Spinal cord (tissue), 9 donors: ENCODE measurements at regions not wholly inside any gene's neighbourhood (a gene's known extent, or its start where the extent isn't known, plus 50 kb on each side); places are given as distances from the start of the nearest gene placed in this dataset.

ENCODE experiments used
- DNase-seq, 6 donors: peaks; one replicate each; pipeline versions ENCODE4 v3.0.0 to v3.0.0-alpha.2; 2013 to 2015; ENCODE audit warnings: low spot score in 6 of 6, low read depth in 4 of 6
- H3K27ac ChIP-seq: one replicate; pipeline ENCODE4 v1.5.1; 2013; ENCODE audit warnings: low read depth, low read length, control low read depth
- H3K27me3 ChIP-seq: one replicate; pipeline ENCODE4 v1.6.1; 2013; ENCODE audit warnings: low read length; ENCODE audit not compliant: control insufficient read depth, insufficient read depth
- H3K36me3 ChIP-seq: one replicate; pipeline ENCODE4 v1.6.1; 2013; ENCODE audit warnings: low read length; ENCODE audit not compliant: control insufficient read depth, insufficient read depth
- H3K4me1 ChIP-seq: one replicate; pipeline ENCODE4 v1.6.1; 2013; ENCODE audit warnings: low read length; ENCODE audit not compliant: control insufficient read depth, insufficient read depth
- H3K4me3 ChIP-seq: one replicate; pipeline ENCODE4 v1.5.1; 2013; ENCODE audit warnings: low read depth, low read length, control low read depth
- H3K9me3 ChIP-seq: one replicate; pipeline ENCODE4 v1.6.1; 2013; ENCODE audit warnings: low read length; ENCODE audit not compliant: control insufficient read depth, insufficient read depth
- WGBS: methylation state at CpG from one replicate; pipeline ENCODE4 v1.1.5; 2013; ENCODE audit warnings: missing lambda C conversion rate; ENCODE audit not compliant: insufficient coverage; 5-methylcytosine and 5-hydroxymethylcytosine counted together
- donor health status: healthy.

DNA sequence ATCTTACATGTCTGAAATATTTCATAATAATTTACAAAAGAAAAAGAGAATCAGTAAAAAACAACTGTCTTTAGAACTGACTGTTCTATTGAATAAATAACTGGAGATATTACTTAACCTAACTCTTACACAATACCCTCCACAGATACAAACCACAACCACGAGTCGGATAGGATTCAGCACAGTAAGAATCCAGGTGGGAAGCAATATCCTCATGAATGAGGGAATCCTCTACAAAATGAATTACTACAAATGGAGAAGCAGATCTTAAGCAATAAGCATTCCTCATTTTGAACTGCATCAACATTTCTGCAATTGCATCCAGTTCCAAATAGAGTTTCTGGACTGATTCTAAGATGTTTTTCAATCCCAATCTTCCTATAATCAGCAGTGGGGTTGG is 227.1 kb downstream of the SH2D1A start:
- no CpG with 5 or more reads among the region's 2 CpGs for WGBS
- H3K27ac ChIP-seq: no peak overlapping the region
- H3K36me3 ChIP-seq: no peaks in the 10 kb centered on the region
- H3K4me1 ChIP-seq: no peaks in the 10 kb centered on the region
- no peak overlapping the region for H3K4me3 ChIP-seq
- H3K27me3 ChIP-seq: no peaks in the 10 kb centered on the region
- DNase-seq: no peak
- no peaks in the 10 kb centered on the region for H3K9me3 ChIP-seq

DNA sequence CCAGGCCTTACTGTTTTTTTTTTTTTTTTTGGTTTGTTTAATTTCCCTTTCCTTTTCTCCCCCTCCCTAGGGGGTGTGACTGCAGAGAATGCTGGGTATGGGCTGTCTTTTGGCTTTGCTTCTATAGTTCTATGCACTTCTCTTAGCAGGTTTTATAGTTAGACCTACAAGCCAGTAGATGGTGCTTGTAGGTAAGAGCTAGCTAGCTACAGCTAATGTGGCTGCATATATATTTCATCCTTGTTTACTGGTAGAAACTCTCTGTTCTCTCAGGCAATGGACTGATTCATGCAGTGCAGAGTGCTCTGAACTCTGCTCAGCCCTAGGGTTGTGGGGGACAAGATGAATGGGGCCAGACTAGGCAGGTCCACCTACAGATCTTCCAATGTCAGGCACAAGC is 246.4 kb downstream of the SH2D1A start:
- Histone ChIP-seq H3K9me3 (no peaks in the 10 kb centered on the region), H3K27me3 (no peaks in the 10 kb centered on the region), H3K27ac (no peak overlapping the region), H3K36me3 (no peaks in the 10 kb centered on the region), H3K4me1 (no peaks in the 10 kb centered on the region), H3K4me3 (no peak overlapping the region)
- no peak for DNase-seq

DNA sequence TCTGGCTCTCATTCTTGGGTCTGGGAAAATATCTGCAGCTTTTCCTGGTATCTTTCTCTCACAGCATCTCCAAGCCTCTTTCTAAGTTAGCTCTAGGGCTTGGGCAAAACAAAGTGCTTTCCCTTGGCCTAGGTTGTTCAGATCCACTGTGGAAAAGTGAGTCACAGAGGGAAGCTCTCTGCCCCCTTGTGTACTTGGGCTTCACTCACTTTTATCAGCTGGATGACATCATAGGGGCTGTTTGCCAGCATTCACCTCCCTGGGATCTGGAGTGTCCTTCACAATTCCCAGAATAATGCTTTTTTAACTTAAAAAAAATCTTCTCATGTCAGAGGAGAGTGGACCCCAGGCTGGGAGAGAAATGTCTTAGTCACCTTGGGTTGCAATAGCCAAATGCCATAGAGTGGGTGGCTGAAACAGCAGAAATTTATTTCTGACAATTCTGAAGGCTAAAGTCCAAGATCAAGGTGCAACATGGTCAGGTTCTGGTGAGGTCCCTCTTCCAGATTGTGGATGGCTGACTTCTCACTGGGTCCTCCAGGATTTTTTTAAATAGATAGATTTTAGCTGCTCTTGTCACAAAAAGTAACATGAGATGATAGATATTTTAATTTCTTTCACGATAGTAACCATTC is 247.8 kb downstream of the SH2D1A start:
- Histone ChIP-seq H3K27me3 (no peaks in the 10 kb centered on the region), H3K4me3 (no peak overlapping the region), H3K4me1 (no peaks in the 10 kb centered on the region), H3K36me3 (no peaks in the 10 kb centered on the region), H3K27ac (no peak overlapping the region), H3K9me3 (no peaks in the 10 kb centered on the region)
- no peak for DNase-seq
- no CpG with 5 or more reads among the region's 1 CpG for WGBS

- H3K36me3 ChIP-seq: no peaks in the 10 kb centered on the region
- DNase-seq: no peak
- no CpG with 5 or more reads among the region's 1 CpG for WGBS
These were observed 259.1 kb downstream of the SH2D1A start for GRCh38 chrX:124605511-124605910.

GRCh38 chrX:124606724-124607123 is 260.4 kb downstream of the SH2D1A start:
- Histone ChIP-seq H3K27ac (no peak overlapping the region), H3K4me3 (no peak overlapping the region), H3K27me3 (no peaks in the 10 kb centered on the region), H3K9me3 (no peaks in the 10 kb centered on the region), H3K36me3 (no peaks in the 10 kb centered on the region), H3K4me1 (no peaks in the 10 kb centered on the region)
- WGBS: 19% methylated on average over 1 of the region's 2 CpGs
- DNase-seq: no peak

More at GRCh38 chrX:124605511-124605910, 259.1 kb downstream of the SH2D1A start:
- no peaks in the 10 kb centered on the region for H3K9me3 ChIP-seq
- H3K27ac ChIP-seq: no peak overlapping the region
- H3K27me3 ChIP-seq: no peaks in the 10 kb centered on the region
- no peak overlapping the region for H3K4me3 ChIP-seq
- no peaks in the 10 kb centered on the region for H3K4me1 ChIP-seq

GRCh38 chrX:124619710-124620109 is 273.3 kb downstream of the SH2D1A start:
- Histone ChIP-seq H3K27me3 (no peaks in the 10 kb centered on the region), H3K9me3 (no peaks in the 10 kb centered on the region), H3K36me3 (no peaks in the 10 kb centered on the region), H3K27ac (no peak overlapping the region), H3K4me3 (no peak overlapping the region), H3K4me1 (no peaks in the 10 kb centered on the region)
- no CpG with 5 or more reads among the region's 3 CpGs for WGBS
- DNase-seq: no peak

DNA sequence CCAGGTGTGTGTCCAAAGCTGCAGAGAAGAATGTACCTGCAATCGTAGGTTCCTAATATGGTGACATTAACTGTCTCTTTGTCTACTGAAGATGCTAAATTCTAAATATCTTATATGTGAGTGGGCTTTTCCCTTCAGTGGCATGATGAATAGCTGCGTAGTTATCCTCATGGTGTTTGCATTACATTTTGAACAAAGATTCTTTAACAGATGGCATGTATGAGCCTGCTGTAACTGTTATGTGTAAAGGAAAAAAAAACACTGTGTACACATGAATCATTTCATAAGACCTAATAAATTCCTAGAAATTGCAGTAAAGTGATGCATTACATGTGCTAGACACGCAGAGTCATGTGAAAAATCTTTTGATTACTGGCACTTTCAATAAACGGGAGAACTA is 288.0 kb downstream of the SH2D1A start:
- Histone ChIP-seq H3K4me1 (no peaks in the 10 kb centered on the region), H3K36me3 (no peaks in the 10 kb centered on the region), H3K4me3 (no peak overlapping the region), H3K27ac (no peak overlapping the region), H3K9me3 (no peaks in the 10 kb centered on the region), H3K27me3 (no peaks in the 10 kb centered on the region)
- peak in 1 of 6 donors; percentile 4 for DNase-seq
- 80% methylated on average over 1 of the region's 4 CpGs for WGBS

DNA sequence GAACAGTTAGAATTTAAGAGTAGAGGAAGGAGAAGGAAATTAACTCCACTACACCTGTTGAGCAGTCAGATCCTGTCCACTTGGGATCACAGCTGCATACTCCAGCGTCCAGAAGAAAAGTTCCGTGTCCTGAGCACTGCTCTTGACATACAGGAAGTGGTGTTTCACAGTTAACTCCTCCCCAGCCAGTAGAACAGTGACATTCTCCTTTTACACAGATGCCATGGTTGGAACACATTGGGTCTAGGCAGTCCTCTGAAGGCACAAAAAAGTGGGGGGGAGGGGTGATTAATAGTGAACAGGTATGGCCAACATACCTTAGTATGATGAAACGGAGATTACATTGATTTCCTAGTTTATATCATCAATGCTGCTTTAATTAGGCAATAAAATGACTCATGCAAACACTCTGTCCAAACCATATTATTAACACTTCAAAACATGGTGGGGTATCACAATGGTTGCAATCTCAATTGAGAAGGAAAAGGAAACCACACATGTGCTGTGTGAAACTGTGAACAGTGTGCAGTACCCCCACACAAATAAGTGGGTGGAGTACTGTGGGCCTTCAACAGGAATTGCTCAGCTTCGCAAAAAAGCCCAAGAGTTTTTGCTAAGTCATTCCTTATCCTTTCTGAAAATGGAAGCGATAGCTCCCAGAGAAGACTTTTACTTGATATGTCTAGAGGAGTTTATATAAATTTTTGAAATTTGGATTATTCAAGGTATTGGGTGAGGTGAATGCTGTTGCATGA is 295.6 kb downstream of the SH2D1A start:
- Histone ChIP-seq H3K36me3 (no peaks in the 10 kb centered on the region), H3K4me3 (no peak overlapping the region), H3K27ac (no peak overlapping the region), H3K4me1 (no peaks in the 10 kb centered on the region), H3K27me3 (no peaks in the 10 kb centered on the region), H3K9me3 (no peaks in the 10 kb centered on the region)
- WGBS: 71% methylated on average over 2 of the region's 5 CpGs
- DNase-seq: no peak

- no CpG with 5 or more reads among the region's 1 CpG for WGBS
- no peak for DNase-seq
- Histone ChIP-seq H3K27me3 (no peaks in the 10 kb centered on the region), H3K4me1 (no peaks in the 10 kb centered on the region), H3K9me3 (no peaks in the 10 kb centered on the region), H3K4me3 (no peak overlapping the region), H3K27ac (no peak overlapping the region), H3K36me3 (no peaks in the 10 kb centered on the region)
These were observed 300.0 kb downstream of the SH2D1A start for GRCh38 chrX:124646403-124646802.

GRCh38 chrX:124651031-124651430 is 304.7 kb downstream of the SH2D1A start:
- Histone ChIP-seq H3K4me3 (no peak overlapping the region), H3K27me3 (no peaks in the 10 kb centered on the region), H3K9me3 (no peaks in the 10 kb centered on the region), H3K27ac (no peak overlapping the region), H3K4me1 (no peaks in the 10 kb centered on the region), H3K36me3 (no peaks in the 10 kb centered on the region)
- DNase-seq: peak in 1 of 6 donors; percentile 26
- WGBS: no CpG with 5 or more reads among the region's 4 CpGs
